IPS-15b (cell line): ENCODE measurements at regions not wholly inside any gene's neighbourhood (a gene's known extent, or its start where the extent isn't known, plus 50 kb on each side); places are given as distances from the start of the nearest gene placed in this dataset.
"Not testable (repeated sequence)": the region's sequence is repeated elsewhere in the genome, so short reads cannot be mapped to it uniquely, and the experiment has no call there.

Source experiments
- H3K27me3 ChIP-seq: one replicate; pipeline ENCODE4 v1.6.1; 2013; ENCODE audit warnings: low read length; ENCODE audit not compliant: control insufficient read depth, insufficient read depth
- H3K36me3 ChIP-seq: one replicate; pipeline ENCODE4 v1.6.1; 2013; ENCODE audit warnings: low read length; ENCODE audit not compliant: control insufficient read depth, insufficient read depth
- H3K4me1 ChIP-seq: one replicate; pipeline ENCODE4 v1.6.1; 2013; ENCODE audit warnings: mild to moderate bottlenecking, low read length; ENCODE audit not compliant: control insufficient read depth, insufficient read depth
- H3K4me3 ChIP-seq: one replicate; pipeline ENCODE4 v1.5.1; 2013; ENCODE audit warnings: low read depth, low read length
- H3K9ac ChIP-seq: one replicate; pipeline ENCODE4 v1.6.1; 2013; ENCODE audit warnings: low read depth, mild to moderate bottlenecking, low read length
- H3K9me3 ChIP-seq: one replicate; pipeline ENCODE4 v1.6.1; 2013; ENCODE audit warnings: mild to moderate bottlenecking, low read length; ENCODE audit not compliant: control insufficient read depth, insufficient read depth

GRCh38 chr3:178119608-178120295 lies 416.5 kb upstream of the KCNMB2 start:
- not testable (repeated sequence) for H3K9me3 ChIP-seq, H3K9ac ChIP-seq, H3K4me1 ChIP-seq, H3K36me3 ChIP-seq, H3K4me3 ChIP-seq, H3K27me3 ChIP-seq

- no peaks in the 10 kb centered on the region for H3K27me3 ChIP-seq
- no peaks in the 10 kb centered on the region for H3K4me1 ChIP-seq
- no peak overlapping the region for H3K4me3 ChIP-seq
- no peak overlapping the region for H3K9ac ChIP-seq
- H3K36me3 ChIP-seq: no peaks in the 10 kb centered on the region
- H3K9me3 ChIP-seq: no peaks in the 10 kb centered on the region
These were observed 415.9 kb upstream of the KCNMB2 start for GRCh38 chr3:178120367-178120766.

- Histone ChIP-seq H3K4me1 (no peaks in the 10 kb centered on the region), H3K36me3 (no peaks in the 10 kb centered on the region), H3K4me3 (no peak overlapping the region), H3K27me3 (no peaks in the 10 kb centered on the region), H3K9me3 (no peaks in the 10 kb centered on the region), H3K9ac (no peak overlapping the region)
These were observed 409.6 kb upstream of the KCNMB2 start for GRCh38 chr3:178126686-178127085.

GRCh38 chr3:178127221-178127620 lies 409.0 kb upstream of the KCNMB2 start:
- Histone ChIP-seq H3K36me3 (no peaks in the 10 kb centered on the region), H3K4me1 (no peaks in the 10 kb centered on the region), H3K27me3 (no peaks in the 10 kb centered on the region), H3K9me3 (no peaks in the 10 kb centered on the region), H3K4me3 (no peak overlapping the region), H3K9ac (no peak overlapping the region)

- Histone ChIP-seq H3K9ac (no peak overlapping the region), H3K4me3 (no peak overlapping the region), H3K36me3 (no peaks in the 10 kb centered on the region), H3K9me3 (no peaks in the 10 kb centered on the region), H3K27me3 (no peaks in the 10 kb centered on the region), H3K4me1 (no peaks in the 10 kb centered on the region)
These were observed 407.1 kb upstream of the KCNMB2 start for GRCh38 chr3:178129109-178129508.

- no peak overlapping the region for H3K9ac ChIP-seq
- no peaks in the 10 kb centered on the region for H3K27me3 ChIP-seq
- H3K36me3 ChIP-seq: no peaks in the 10 kb centered on the region
- no peak overlapping the region for H3K4me3 ChIP-seq
- no peaks in the 10 kb centered on the region for H3K9me3 ChIP-seq
- H3K4me1 ChIP-seq: no peaks in the 10 kb centered on the region
These were observed 404.4 kb upstream of the KCNMB2 start for GRCh38 chr3:178131801-178132200.

- no peaks in the 10 kb centered on the region for H3K9me3 ChIP-seq
- H3K9ac ChIP-seq: no peak overlapping the region
- H3K36me3 ChIP-seq: no peaks in the 10 kb centered on the region
- H3K27me3 ChIP-seq: no peaks in the 10 kb centered on the region
- H3K4me3 ChIP-seq: no peak overlapping the region
- H3K4me1 ChIP-seq: no peaks in the 10 kb centered on the region
These were observed 399.0 kb upstream of the KCNMB2 start for GRCh38 chr3:178137206-178137605.

- Histone ChIP-seq H3K36me3 (no peaks in the 10 kb centered on the region), H3K27me3 (no peaks in the 10 kb centered on the region), H3K4me3 (no peak overlapping the region), H3K9me3 (no peaks in the 10 kb centered on the region), H3K4me1 (no peaks in the 10 kb centered on the region), H3K9ac (no peak overlapping the region)
These were observed 398.4 kb upstream of the KCNMB2 start for GRCh38 chr3:178137831-178138230.

GRCh38 chr3:178139116-178139515 lies 397.1 kb upstream of the KCNMB2 start:
- Histone ChIP-seq H3K9ac (no peak overlapping the region), H3K36me3 (no peaks in the 10 kb centered on the region), H3K4me3 (no peak overlapping the region), H3K4me1 (no peaks in the 10 kb centered on the region), H3K9me3 (no peaks in the 10 kb centered on the region), H3K27me3 (no peaks in the 10 kb centered on the region)

- no peaks in the 10 kb centered on the region for H3K9me3 ChIP-seq
- no peak overlapping the region for H3K9ac ChIP-seq
- no peaks in the 10 kb centered on the region for H3K4me1 ChIP-seq
- H3K27me3 ChIP-seq: no peaks in the 10 kb centered on the region
- no peaks in the 10 kb centered on the region for H3K36me3 ChIP-seq
- H3K4me3 ChIP-seq: no peak overlapping the region
These were observed 395.5 kb upstream of the KCNMB2 start for GRCh38 chr3:178140531-178141304.

GRCh38 chr3:178141305-178141684 lies 394.9 kb upstream of the KCNMB2 start:
- H3K9me3 ChIP-seq, H3K9ac ChIP-seq, H3K4me3 ChIP-seq, H3K36me3 ChIP-seq, H3K27me3 ChIP-seq, H3K4me1 ChIP-seq: not testable (repeated sequence)

- H3K9ac ChIP-seq: no peak overlapping the region
- no peaks in the 10 kb centered on the region for H3K9me3 ChIP-seq
- H3K4me3 ChIP-seq: no peak overlapping the region
- no peaks in the 10 kb centered on the region for H3K36me3 ChIP-seq
- no peaks in the 10 kb centered on the region for H3K27me3 ChIP-seq
- H3K4me1 ChIP-seq: no peaks in the 10 kb centered on the region
These were observed 389.8 kb upstream of the KCNMB2 start for GRCh38 chr3:178146406-178146831.
